Lung (tissue), 11 donors: ENCODE measurements at regions not wholly inside any gene's neighbourhood (a gene's known extent, or its start where the extent isn't known, plus 50 kb on each side); places are given as distances from the start of the nearest gene placed in this dataset.
A peak's percentile ranks its signal among the peaks of the same experiment; 100 is the strongest.

Experiments used
- ATAC-seq: fragments of 200-7000 bp; cut with Tn5 transposase; one replicate; pipeline ENCODE4 v1.9.1; 2020; ENCODE audit warnings: moderate number of reproducible peaks; ENCODE audit not compliant: insufficient read depth, low FRiP score
- DNase-seq, 3 donors: peaks; one replicate each; pipeline ENCODE4 v3.0.0-alpha.2; 2013 to 2017
- H3K27ac ChIP-seq, 2 donors: one replicate each; pipeline ENCODE4 v1.5.1; 2013; ENCODE audit warnings: mild to moderate bottlenecking in 2 of 2, moderate library complexity in 2 of 2, control low read depth in 1 of 2, inconsistent platforms in 1 of 2, low read depth in 1 of 2, low read length in 1 of 2
- H3K27me3 ChIP-seq, 3 donors: one replicate each; pipeline ENCODE4 v1.5.1; 2013; ENCODE audit warnings: low read length in 2 of 3; ENCODE audit not compliant: control insufficient read depth in 3 of 3, insufficient read depth in 3 of 3
- H3K36me3 ChIP-seq, 4 donors: one replicate each; pipeline ENCODE4 v1.5.1; 2013; ENCODE audit warnings: low read length in 4 of 4, mild to moderate bottlenecking in 1 of 4, moderate library complexity in 1 of 4; ENCODE audit not compliant: control insufficient read depth in 4 of 4, insufficient read depth in 4 of 4
- H3K4me1 ChIP-seq, 5 donors: one replicate each; pipeline ENCODE4 v1.5.1; 2013; ENCODE audit warnings: low read length in 5 of 5, mild to moderate bottlenecking in 2 of 5, moderate library complexity in 1 of 5; ENCODE audit not compliant: control insufficient read depth in 5 of 5, insufficient read depth in 5 of 5
- H3K4me3 ChIP-seq: one replicate; pipeline ENCODE4 v1.5.1; 2013; ENCODE audit warnings: mild to moderate bottlenecking, control low read depth, moderate library complexity
- H3K9ac ChIP-seq, 2 donors: one replicate each; pipeline ENCODE4 v1.5.1; 2013; ENCODE audit warnings: low read length in 2 of 2, control low read depth in 1 of 2; ENCODE audit not compliant: insufficient read depth in 1 of 2
- H3K9me3 ChIP-seq, 4 donors: one replicate each; pipeline ENCODE4 v1.5.1; 2013; ENCODE audit warnings: low read length in 3 of 4, mild to moderate bottlenecking in 1 of 4, moderate library complexity in 1 of 4; ENCODE audit not compliant: control insufficient read depth in 4 of 4, insufficient read depth in 3 of 4
- WGBS, 2 donors: extraction: QIAGEN DNeasy Blood & Tissue Kit; methylation state at CpG; one replicate each; pipeline ENCODE4 v1.1.7; 2013; 5-methylcytosine and 5-hydroxymethylcytosine counted together
- TF ChIP-seq, protein P1 (sequence below): IDR thresholded peaks from 2 replicates; pipeline ENCODE4 v1.5.1; 2012; ENCODE audit warnings: mild to moderate bottlenecking; ENCODE audit errors: control extremely low read depth, extremely low read depth
- donor health status: control.
- donor health status: control.
- donor health status: Bipolar disorder and iron deficiency.
- donor health status: healthy.
- donor health status: DM: yes; HTN: yes; CAD: no.

DNA sequence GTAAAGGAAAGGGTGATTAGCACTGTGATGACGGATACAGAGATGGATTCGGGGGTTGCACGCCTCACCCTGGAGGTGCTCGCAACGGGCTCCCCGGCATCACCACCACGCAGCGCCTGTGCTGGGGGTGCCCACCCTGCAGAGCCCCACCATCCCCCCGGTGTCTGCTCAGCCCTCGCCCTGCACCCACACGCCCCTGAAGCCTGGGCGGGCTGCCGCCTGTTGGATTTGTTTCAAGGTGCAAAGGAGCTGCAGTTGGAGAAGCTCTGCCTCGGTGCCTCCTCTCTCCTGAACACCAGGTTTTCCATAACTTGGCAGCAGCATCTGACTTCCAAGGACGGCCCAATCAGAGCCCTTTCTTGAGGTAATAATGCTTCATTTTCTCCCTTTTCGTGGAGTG, 106.1 kb upstream of the TMEM132D start:
- no peak for ATAC-seq
- WGBS, 2 donors = 88 to 93% methylated on average over 16 of the region's 16 CpGs

DNA sequence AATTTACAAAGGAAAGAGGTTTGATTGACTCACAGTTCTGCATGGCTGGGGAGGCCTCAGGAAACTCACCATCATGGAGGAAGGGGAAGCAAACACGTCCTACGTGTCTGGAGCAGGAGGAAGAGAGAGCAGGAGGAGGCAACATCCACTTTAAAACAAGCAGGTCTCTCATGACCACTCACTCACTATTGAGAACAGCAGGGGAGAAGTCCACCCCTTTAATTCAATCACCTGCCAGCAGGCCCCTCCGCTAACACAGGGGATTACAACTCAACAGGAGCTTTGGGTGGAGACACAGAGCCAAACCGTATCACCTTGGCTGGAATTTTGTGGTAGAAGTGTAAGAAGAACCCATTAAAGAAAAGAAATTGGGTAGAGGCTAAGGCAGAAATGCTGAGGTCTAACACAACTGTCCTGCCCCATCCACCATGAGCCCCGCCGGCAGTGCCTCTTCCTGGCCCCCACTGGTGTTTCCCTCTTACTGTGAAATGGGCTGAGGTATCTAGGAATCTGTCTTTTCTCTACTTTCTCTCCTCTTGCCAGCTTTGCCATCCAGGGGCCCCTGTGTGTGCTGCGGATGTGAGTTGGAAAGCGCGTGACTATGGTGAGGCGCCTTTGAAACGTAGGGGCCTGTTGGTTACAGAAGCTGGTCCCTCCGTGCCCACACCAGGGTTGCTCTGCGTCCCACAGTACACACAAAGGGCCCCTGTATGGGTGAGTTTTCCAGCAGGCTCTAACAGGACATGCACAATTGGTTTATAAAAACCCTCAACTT, 108.0 kb upstream of the TMEM132D start:
- 73 to 76% methylated on average over 13 of the region's 13 CpGs for WGBS, 2 donors
- ATAC-seq (no peak), DNase-seq (no peak)
- H3K9me3 ChIP-seq = no peaks in the 10 kb centered on the region
- H3K4me1 ChIP-seq = peaks cover 0 to 2% (median 0%) of the 10 kb centered on the region in 5 donors
- no peak overlapping the region for H3K9ac ChIP-seq
- no peak overlapping the region for H3K27ac ChIP-seq
- no peaks in the 10 kb centered on the region for H3K36me3 ChIP-seq
- peaks cover 4 to 15% (median 6%) of the 10 kb centered on the region in 3 donors for H3K27me3 ChIP-seq
- TF ChIP-seq, protein P1, sequence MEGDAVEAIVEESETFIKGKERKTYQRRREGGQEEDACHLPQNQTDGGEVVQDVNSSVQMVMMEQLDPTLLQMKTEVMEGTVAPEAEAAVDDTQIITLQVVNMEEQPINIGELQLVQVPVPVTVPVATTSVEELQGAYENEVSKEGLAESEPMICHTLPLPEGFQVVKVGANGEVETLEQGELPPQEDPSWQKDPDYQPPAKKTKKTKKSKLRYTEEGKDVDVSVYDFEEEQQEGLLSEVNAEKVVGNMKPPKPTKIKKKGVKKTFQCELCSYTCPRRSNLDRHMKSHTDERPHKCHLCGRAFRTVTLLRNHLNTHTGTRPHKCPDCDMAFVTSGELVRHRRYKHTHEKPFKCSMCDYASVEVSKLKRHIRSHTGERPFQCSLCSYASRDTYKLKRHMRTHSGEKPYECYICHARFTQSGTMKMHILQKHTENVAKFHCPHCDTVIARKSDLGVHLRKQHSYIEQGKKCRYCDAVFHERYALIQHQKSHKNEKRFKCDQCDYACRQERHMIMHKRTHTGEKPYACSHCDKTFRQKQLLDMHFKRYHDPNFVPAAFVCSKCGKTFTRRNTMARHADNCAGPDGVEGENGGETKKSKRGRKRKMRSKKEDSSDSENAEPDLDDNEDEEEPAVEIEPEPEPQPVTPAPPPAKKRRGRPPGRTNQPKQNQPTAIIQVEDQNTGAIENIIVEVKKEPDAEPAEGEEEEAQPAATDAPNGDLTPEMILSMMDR = no peak
- no peak overlapping the region for H3K4me3 ChIP-seq

More for the DNA sequence above, 106.1 kb upstream of the TMEM132D start:
- peaks cover 0 to 2% (median 0%) of the 10 kb centered on the region in 4 donors for H3K9me3 ChIP-seq
- peaks cover 0 to 15% (median 4%) of the 10 kb centered on the region in 3 donors for H3K27me3 ChIP-seq
- H3K4me3 ChIP-seq = no peak overlapping the region
- no peak overlapping the region for H3K27ac ChIP-seq
- TF ChIP-seq, protein P1 = no peak
- no peak for DNase-seq
- peaks cover 0 to 2% (median 0%) of the 10 kb centered on the region in 5 donors for H3K4me1 ChIP-seq
- H3K9ac ChIP-seq = no peak overlapping the region
- H3K36me3 ChIP-seq = no peaks in the 10 kb centered on the region

DNA sequence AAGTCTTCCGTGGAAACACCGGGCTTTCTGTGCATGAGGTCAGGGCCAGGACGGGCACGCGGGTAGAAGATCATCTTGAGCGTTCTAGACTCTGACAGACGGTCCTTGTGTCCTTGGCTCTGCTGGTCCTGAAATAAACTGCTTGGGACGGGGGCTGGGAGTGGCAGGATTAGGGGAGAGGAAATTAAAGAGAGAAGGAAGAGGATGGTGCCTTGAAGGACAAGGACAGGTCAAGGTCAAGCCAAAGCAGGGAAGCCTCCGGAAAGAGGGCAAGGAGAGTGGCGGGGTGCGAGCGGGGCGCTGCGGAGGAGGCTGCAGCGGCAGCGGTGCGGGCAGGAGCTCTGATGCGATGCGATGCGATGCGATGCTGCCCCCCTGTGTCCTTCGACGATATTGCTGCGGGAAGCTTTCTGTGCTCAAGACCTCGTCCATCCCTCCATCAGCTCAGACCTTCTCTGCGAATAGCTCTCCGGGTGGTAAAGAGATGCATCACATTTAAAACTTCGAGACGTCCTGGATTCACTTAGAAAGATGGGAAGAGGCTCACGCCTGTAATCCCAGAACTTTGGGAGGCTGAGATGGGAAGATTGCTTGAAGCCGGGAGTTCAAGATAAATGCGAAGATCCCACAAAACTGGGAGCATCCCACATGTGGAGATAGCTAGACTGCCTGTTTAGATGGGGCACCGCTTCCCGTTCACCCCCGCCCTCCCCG, 110.1 kb upstream of the TMEM132D start:
- Histone ChIP-seq H3K4me1 (peaks cover 0 to 2% (median 0%) of the 10 kb centered on the region in 5 donors), H3K27ac (no peak overlapping the region), H3K9ac (no peak overlapping the region), H3K27me3 (peaks cover 6 to 23% (median 6%) of the 10 kb centered on the region in 3 donors), H3K9me3 (no peaks in the 10 kb centered on the region), H3K36me3 (no peaks in the 10 kb centered on the region), H3K4me3 (no peak overlapping the region)
- ATAC-seq = no peak
- peak; percentile 57 to 69 (median 65) for DNase-seq
- 13 to 14% methylated on average over 35 to 36 of the region's 36 CpGs for WGBS, 2 donors
- TF ChIP-seq, protein P1 = peak; percentile 9
